GM12878 (cell line): ENCODE measurements at regions not wholly inside any gene's neighbourhood (a gene's known extent, or its start where the extent isn't known, plus 50 kb on each side); places are given as distances from the start of the nearest gene placed in this dataset.

ENCODE experiments used
- ATAC-seq: fragments of 200-7000 bp; cut with Tn5 transposase; 3 replicates; pipeline ENCODE4 v1.9.1; 2020; ENCODE audit warnings: mild to moderate bottlenecking, moderate library complexity
- BruUV-seq: library from RNA; stranded (reverse); fragments of 400-500 nt; replicated peaks from 2 replicates; lab custom pipeline; 2021; lab: Mats Ljungman, UMichigan
- CTCF ChIA-PET: fragments of 300-600 bp; sonication (Branson Sonifier 250); formaldehyde crosslinking; extraction: SDS; loops from one replicate; lab custom pipeline; 2021; ENCODE audit warnings: inconsistent platforms; lab: Yijun Ruan, JAX
- POLR2A ChIA-PET: fragments of 350-600 bp; formaldehyde crosslinking; extraction: SDS; loops from one replicate; lab custom pipeline; 2021; ENCODE audit warnings: inconsistent platforms; lab: Charles Lee
- RAD21 ChIA-PET: fragments of 300-600 bp; sonication (Branson Sonifier 250); formaldehyde crosslinking; loops from one replicate; lab custom pipeline; 2023; ENCODE audit warnings: antibody characterized with exemption; ENCODE audit not compliant: unreplicated experiment; lab: Charles Lee
- SMC1A ChIA-PET: fragments of 300-600 bp; sonication (Branson Sonifier 250); formaldehyde crosslinking; loops from one replicate; lab custom pipeline; 2023; ENCODE audit not compliant: unreplicated experiment, uncharacterized antibody; lab: Charles Lee
- DNase-seq: peaks from one replicate; pipeline ENCODE4 v3.0.0-alpha.2; 2011; ENCODE audit warnings: low read depth, low spot score
- FAIRE-seq: peaks from 3 replicates; lab custom pipeline; 2011; peaks lifted over from hg19 to GRCh38; lab: Jason Lieb, UNC
- H2AFZ ChIP-seq: 2 replicates; pipeline ENCODE4 v1.6.0; 2011; ENCODE audit warnings: low read depth, low read length, control low read depth; ENCODE audit not compliant: control insufficient read depth
- H3K27ac ChIP-seq: 2 replicates; pipeline ENCODE4 v1.5.1; 2011; ENCODE audit warnings: control low read depth; ENCODE audit not compliant: control insufficient read depth, insufficient read depth
- H3K27me3 ChIP-seq, 2 experiments: replicated peaks in 1 of 2; 2 replicates each; pipeline versions ENCODE4 v1.6.0 to v1.6.1; 2011; ENCODE audit warnings: low read length in 1 of 2; ENCODE audit not compliant: control insufficient read depth in 2 of 2, insufficient read depth in 2 of 2
- H3K36me3 ChIP-seq, 2 experiments: 2 replicates each; pipeline ENCODE4 v1.5.1; 2011; ENCODE audit warnings: low read length in 1 of 2; ENCODE audit not compliant: control insufficient read depth in 2 of 2, insufficient read depth in 2 of 2
- H3K4me1 ChIP-seq: 2 replicates; pipeline ENCODE4 v1.6.1; 2011; ENCODE audit warnings: mild to moderate bottlenecking, low read length, moderate library complexity, mixed read lengths; ENCODE audit not compliant: control insufficient read depth, insufficient read depth
- H3K4me2 ChIP-seq: 2 replicates; pipeline ENCODE4 v1.6.0; 2011; ENCODE audit warnings: control low read depth; ENCODE audit not compliant: control insufficient read depth, insufficient read depth
- H3K4me3 ChIP-seq: fragments of 200-600 bp; sonication (generic); 2 replicates; pipeline ENCODE4 v1.5.1; 2016
- H3K79me2 ChIP-seq: 2 replicates; pipeline ENCODE4 v1.6.0; 2011; ENCODE audit warnings: low read length; ENCODE audit not compliant: control insufficient read depth, insufficient read depth
- H3K9ac ChIP-seq: 2 replicates; pipeline ENCODE4 v1.8.0; 2011; ENCODE audit warnings: low read length, control low read depth, mixed read lengths; ENCODE audit not compliant: control insufficient read depth, insufficient read depth
- H3K9me3 ChIP-seq: replicated peaks from 3 replicates; pipeline ENCODE4 v1.5.1; 2011; ENCODE audit warnings: mild to moderate bottlenecking, low read length; ENCODE audit not compliant: control insufficient read depth, insufficient read depth
- H4K20me1 ChIP-seq: 2 replicates; pipeline ENCODE4 v1.6.0; 2011; ENCODE audit not compliant: control insufficient read depth, insufficient read depth
- EP300 ChIP-seq, 2 experiments: fragments of 150-350 bp in 1 of 2; IDR thresholded peaks; 2 replicates each; pipeline ENCODE4 v1.6.1; 2011 to 2012; ENCODE audit warnings: low read depth in 2 of 2, low read length in 2 of 2, borderline replicate concordance in 1 of 2, improper control_type of control experiment in 1 of 2, inconsistent platforms in 1 of 2; ENCODE audit not compliant: control insufficient read depth in 1 of 2
- IKZF1 ChIP-seq: fragments of 450-650 bp; conservative IDR thresholded peaks from 2 replicates; pipeline ENCODE4 v1.6.1; 2017; ENCODE audit warnings: antibody characterized with exemption, mild to moderate bottlenecking
- MEF2B ChIP-seq: fragments of 450-650 bp; IDR thresholded peaks from 2 replicates; pipeline ENCODE4 v1.6.1; 2018; ENCODE audit warnings: mild to moderate bottlenecking, moderate library complexity; ENCODE audit not compliant: partially characterized antibody, poor library complexity, severe bottlenecking
- MTA2 ChIP-seq: fragments of 450-650 bp; IDR thresholded peaks from 2 replicates; pipeline ENCODE4 v1.6.1; 2016; ENCODE audit warnings: low read depth, mild to moderate bottlenecking, moderate library complexity
- NR2F1 ChIP-seq: fragments of 450-650 bp; conservative IDR thresholded peaks from 2 replicates; pipeline ENCODE4 v1.6.1; 2017; ENCODE audit warnings: mild to moderate bottlenecking
- RB1 ChIP-seq: fragments of 450-650 bp; formaldehyde crosslinking; IDR thresholded peaks from 2 replicates; pipeline ENCODE4 v1.6.1; 2017; ENCODE audit warnings: mild to moderate bottlenecking, borderline replicate concordance
- SPI1 ChIP-seq: IDR thresholded peaks from 2 replicates; pipeline ENCODE4 v1.6.1; 2011; ENCODE audit warnings: low read depth, mild to moderate bottlenecking, low read length, moderate library complexity, borderline replicate concordance; ENCODE audit not compliant: insufficient read depth
- ZNF24 ChIP-seq: fragments of 450-650 bp; IDR thresholded peaks from 2 replicates; pipeline ENCODE4 v1.6.1; 2017; ENCODE audit warnings: antibody characterized with exemption, mild to moderate bottlenecking
- ZNF384 ChIP-seq: IDR thresholded peaks from 2 replicates; pipeline ENCODE4 v1.6.1; 2012; ENCODE audit warnings: low read depth, mild to moderate bottlenecking, low read length, improper control_type of control experiment, borderline replicate concordance
- WGBS: methylation state at CpG from one replicate; pipeline ENCODE4 v1.1.6; 2016; ENCODE audit warnings: low lambda C conversion rate; ENCODE audit not compliant: insufficient replicate concordance, insufficient coverage; ENCODE audit errors: missing lambda C conversion rate; 5-methylcytosine and 5-hydroxymethylcytosine counted together
- in situ Hi-C: fragments of 300-500 bp; cut with MboI; formaldehyde crosslinking; loops from 9 replicates; pipeline ENCODE4 v1.14.3; 2018; ENCODE audit warnings: mixed read lengths
- intact Hi-C: fragments of 100-400 bp; cut with micrococcal nuclease; formaldehyde crosslinking; loops from one replicate; pipeline ENCODE4 v1.14.2; 2022; ENCODE audit not compliant: unreplicated experiment
- TF ChIP-seq, protein P1 (sequence below): IDR thresholded peaks from 2 replicates; pipeline ENCODE4 v1.6.1; 2012; ENCODE audit warnings: low read depth, low read length, improper control_type of control experiment

DNA sequence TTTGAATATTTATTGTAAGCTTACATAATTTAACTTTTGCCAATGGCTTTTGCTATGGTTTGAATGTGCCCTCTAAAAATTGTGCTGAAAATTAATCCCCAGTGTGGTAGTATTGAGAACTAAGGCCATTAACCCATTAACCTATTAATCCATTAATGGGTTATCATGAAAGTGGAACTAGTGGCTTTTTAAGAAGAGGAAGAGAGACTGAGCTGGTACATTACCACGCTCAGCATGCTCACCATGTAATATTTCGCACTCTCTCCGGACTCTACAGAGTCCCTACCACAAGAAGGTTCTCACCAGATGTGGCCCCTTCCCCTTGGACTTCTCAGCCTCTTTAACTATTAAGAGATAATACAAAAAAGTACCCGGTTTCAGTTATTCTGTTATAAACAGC lies 164.4 kb upstream of the ZRANB2 start:
- in situ Hi-C loops (no loop called here), intact Hi-C loops (no loop called here)
- H3K27me3 ChIP-seq: no peaks in the 10 kb centered on the region
- H3K27ac ChIP-seq: no peak overlapping the region
- CTCF ChIA-PET: no interaction called here
- WGBS: 42% methylated on average over 4 of the region's 4 CpGs
- H3K36me3 ChIP-seq: no peaks in the 10 kb centered on the region
- H3K4me3 ChIP-seq: no peak overlapping the region
- FAIRE-seq (no peak), DNase-seq (no peak)
- POLR2A ChIA-PET: no interaction called here
- no peak overlapping the region for H2AFZ ChIP-seq
- no peaks in the 10 kb centered on the region for H3K9me3 ChIP-seq
- no peaks in the 10 kb centered on the region for H4K20me1 ChIP-seq
- H3K79me2 ChIP-seq: no peaks in the 10 kb centered on the region
- SMC1A ChIA-PET: interaction anchor here (1.4 kb wide), 1 partner anchor 9 kb away, joined by 3 read pairs; no protein-coding TSS in a partner anchor
- no peaks in the 10 kb centered on the region for H3K4me1 ChIP-seq
- 0 out of 2 replicates have a peak, but pooled peaks have one; percentile 47 for TF ChIP-seq ZNF24
- peak; percentile 76; the same call in 1 of the 2 replicates for TF ChIP-seq MTA2
- no peak for TF ChIP-seq ZNF384
- 0 out of 2 replicates have a peak, but pooled peaks have one; percentile 19 for TF ChIP-seq IKZF1
- no peak for TF ChIP-seq RB1
- TF ChIP-seq EP300 (IDR thresholded peaks at IDR 0.05; ENCODE audit: borderline replicate concordance in 1 of 2, control insufficient read depth in 1 of 2, low read depth in 2 of 2, low read length in 2 of 2): 0 out of 4 replicates have a peak, but pooled peaks of 1 of the 2 experiments have one; percentile 25
- peak; percentile 77 for TF ChIP-seq NR2F1
- TF ChIP-seq SPI1: peak; percentile 38; the same call in 1 of the 2 replicates
- TF ChIP-seq, protein P1, sequence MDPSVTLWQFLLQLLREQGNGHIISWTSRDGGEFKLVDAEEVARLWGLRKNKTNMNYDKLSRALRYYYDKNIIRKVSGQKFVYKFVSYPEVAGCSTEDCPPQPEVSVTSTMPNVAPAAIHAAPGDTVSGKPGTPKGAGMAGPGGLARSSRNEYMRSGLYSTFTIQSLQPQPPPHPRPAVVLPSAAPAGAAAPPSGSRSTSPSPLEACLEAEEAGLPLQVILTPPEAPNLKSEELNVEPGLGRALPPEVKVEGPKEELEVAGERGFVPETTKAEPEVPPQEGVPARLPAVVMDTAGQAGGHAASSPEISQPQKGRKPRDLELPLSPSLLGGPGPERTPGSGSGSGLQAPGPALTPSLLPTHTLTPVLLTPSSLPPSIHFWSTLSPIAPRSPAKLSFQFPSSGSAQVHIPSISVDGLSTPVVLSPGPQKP: no peak
- peak; percentile 46 for TF ChIP-seq MEF2B
- TF ChIP-seq, all 136 proteins: peak for 7
- H3K9ac ChIP-seq: no peak overlapping the region
- BruUV-seq: no TSS peak
- RAD21 ChIA-PET: no interaction called here
- no peak overlapping the region for H3K4me2 ChIP-seq
- ATAC-seq: peak; percentile 89
